ENCODE measurements at regions not wholly inside any gene's neighbourhood (a gene's known extent, or its start where the extent isn't known, plus 50 kb on each side); places are given as distances from the start of the nearest gene placed in this dataset.

DNA sequence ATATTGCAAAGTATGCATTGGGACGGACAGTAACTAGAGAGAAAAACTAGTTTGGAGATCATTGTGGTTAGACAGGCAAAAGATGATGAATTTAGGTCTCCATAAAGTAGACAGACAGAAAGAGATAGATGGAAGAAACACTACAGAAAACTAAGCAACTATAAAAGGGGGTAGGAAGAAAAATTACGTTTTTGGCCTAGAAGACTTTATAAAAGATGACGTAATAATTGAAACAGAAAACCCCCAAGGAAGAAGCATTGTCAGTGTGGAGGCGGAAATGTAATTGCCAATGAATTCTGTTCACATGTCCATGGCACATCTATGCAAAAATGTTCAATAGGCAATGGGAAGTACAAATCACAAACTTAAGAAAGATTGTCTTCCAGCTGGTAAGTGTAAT, 1211.5 kb upstream of the ZEB2 start:
- no peak for DNase-seq (ENCODE audit: low read depth, low spot score)

DNA sequence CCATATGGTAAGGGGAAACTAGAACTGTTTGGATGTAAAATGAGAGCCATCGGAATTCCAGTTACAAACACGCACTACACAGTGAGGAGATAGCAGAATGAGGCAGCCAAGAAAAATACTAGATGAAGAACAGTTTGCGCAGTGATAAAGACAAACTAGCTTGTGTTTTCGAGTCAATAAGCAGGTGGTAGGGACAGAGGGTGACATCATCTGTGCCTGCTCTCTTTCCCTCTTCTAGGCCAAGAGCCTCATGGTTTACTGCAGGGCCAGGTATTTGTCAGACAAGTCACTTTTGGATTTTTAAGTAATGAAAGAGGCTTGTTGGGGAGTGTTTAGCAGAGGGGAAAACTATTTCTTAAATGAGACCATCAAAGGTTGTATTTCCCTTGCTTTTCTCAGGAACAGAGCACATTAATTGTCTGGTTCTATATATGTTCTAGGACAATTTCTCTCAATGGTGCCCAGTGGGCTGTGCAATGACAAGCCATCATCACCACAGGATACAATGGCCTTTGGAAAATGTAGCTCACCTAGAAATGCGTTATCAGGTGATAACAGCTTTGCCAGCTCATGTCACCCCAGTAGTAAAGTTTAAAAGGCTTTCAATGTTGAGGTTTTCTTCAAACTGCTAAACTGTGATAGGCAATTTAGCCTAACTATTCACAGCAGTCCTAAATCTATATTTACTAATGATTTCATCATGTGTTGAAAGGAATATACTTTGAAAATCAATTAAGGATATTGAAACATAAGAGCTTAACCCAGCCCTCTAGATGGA, 1210.3 kb upstream of the ZEB2 start:
- no peak for DNase-seq (ENCODE audit: low read depth, low spot score)

DNA sequence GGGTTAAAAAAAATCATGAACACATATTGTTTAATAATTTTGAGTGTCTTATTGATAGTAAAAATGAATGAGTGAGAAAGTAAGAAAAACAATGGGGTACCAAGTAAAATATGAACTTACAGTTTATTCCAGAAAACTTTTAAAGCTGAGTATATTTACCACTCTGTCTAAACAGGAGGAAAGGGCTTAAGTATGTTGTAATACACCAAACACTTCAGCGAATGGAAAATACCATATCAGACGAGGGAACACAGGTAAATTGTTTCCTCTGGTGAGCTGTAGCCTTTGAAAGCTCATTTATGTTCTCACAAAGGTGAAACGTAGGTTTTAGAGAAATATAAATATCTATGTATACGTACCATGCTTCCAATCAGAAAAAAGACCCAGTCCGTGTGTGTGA, 1209.6 kb upstream of the ZEB2 start:
- DNase-seq (ENCODE audit: low read depth, low spot score) = no peak

DNA sequence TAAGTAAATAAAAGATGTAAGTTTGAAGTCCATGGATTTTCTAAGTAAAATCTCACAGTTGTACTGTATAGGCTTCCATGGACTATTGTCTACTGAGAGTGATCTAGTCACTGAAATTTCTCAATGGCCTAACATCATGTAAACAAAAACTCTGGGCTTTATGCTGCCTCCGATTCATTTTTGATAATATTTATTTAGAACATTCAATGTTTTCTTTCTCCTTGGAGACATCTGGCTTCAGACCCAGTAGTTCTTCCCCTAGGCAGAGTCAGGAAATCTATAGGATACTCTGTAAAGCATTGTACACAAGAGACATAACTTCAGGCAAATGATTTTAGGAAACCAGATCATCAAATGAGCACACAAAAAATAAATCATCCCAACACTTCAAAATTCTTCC, 1208.6 kb upstream of the ZEB2 start:
- no peak for DNase-seq (ENCODE audit: low read depth, low spot score)

DNA sequence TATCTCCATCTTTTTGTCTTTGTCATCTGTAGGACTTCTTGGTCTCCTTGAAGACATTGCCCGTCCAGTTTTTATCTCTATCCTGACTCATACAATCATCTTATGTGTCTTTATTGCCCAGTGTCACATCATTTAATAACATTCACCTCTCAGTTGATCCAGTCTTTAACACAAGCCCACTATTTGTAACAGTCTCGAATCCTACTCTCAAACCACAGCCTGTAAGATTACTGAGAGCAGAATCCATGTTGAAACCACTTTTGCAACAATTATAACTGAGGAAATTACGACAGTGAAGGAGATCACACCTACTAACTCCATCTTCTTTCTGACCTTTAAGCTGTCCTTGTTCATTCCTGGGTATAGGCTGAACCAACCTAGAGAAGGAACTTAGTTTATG, 1206.0 kb upstream of the ZEB2 start:
- no peak for DNase-seq (ENCODE audit: low read depth, low spot score)

DNA sequence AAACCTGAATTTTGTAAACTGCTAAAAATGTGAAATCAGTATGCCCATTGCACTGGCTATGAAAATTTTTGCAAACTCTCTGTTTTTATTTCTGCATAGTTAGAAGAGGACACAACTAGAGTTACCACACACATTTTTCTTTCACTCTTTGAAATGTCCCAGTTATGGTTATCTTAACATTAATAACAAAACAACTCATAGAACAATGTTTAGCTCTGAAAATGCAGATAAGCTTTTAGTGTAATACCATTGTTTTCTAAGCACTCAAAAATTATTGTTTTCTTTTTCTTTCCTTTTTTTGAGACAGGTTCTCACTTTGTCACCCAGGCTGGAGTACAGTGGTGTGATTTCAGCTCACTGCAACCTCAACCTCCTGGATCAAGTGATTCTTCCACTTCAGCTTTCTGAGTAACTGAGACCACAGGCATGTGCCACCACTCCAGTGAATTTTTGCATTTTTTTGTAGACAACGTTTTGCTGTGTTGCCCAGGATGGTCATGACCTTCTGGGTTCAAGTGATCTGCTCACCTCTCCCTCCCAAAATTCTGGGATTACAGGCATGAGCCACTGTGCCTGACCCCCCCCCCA, 1204.5 kb upstream of the ZEB2 start:
- DNase-seq (ENCODE audit: low read depth, low spot score) = no peak

DNA sequence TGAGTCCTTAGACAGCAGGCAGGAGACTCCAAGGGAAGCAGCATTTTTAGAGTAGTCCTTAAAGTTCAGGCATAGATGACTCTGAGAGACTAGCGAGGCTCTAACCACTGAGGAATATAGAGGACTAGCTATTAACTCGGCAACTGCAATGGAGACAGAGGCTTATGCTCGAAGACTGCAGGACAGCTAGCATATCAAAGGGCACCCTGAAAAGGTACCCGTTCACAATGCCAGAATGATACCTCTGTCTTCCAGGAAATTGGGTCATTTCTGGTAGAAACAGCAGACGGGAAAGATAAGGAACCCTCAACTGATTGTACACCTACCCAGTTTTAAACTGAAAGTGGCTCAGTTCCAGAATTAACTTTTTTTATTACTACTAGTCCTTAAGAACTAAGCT, 1204.0 kb upstream of the ZEB2 start:
- DNase-seq (ENCODE audit: low read depth, low spot score) = no peak

DNA sequence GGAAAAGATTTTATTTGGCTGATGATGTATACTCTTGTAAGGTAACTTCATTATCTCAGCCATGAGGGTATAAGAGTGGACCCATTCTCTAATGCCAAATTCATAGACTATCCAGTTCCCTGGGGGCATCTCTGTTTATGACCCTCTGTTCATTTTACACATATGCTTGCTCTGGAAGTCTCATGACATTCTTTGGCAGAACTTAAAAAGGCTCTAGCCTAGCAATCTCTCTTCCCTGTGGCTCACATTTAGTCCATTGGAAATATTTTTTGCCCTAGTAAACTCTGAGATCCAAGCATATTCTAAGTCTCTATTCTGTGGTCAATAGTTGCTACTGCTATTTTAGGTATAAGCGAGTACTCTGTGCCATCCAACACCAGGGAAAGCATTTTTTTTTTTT, 1201.8 kb upstream of the ZEB2 start:
- DNase-seq (ENCODE audit: low read depth, low spot score) = no peak

DNA sequence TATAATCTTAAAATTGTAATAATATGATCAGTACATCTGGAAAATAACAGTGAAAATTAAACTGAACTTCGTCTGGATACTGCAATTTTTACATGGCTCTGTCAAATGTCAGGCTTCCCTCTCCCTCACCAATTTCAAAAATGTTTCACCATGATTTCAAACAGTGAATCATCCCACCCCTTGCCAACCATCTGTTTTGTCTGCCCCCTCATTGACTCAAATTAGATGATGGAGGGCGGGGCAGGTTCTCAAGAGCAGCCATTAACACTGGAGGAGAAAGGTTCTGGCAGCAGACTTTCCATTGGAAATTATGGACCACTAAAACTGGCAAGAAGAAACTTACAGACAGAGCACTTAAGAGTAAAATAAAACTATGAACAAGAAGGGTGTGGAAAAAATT, 1195.7 kb upstream of the ZEB2 start:
- no peak for DNase-seq (ENCODE audit: low read depth, low spot score)

DNA sequence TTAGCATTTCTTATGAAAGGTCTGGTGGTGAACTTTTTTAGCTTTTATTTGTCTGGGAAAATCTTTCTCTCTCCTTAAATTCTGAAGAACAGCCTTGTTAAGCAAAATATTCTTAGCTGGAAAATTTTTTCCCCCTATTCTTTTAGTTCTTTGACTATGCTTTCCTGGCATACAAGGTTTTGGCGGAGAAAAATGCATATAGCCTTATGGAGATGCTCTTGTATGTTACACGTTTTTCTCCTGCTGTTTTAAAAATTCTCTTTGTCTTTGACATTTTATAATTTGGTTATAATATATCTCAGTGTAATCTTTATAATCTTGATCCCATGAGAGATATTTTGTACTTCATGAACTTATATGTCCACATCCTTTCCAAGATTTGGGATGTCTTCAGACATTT, 1190.4 kb upstream of the ZEB2 start:
- no peak for DNase-seq (ENCODE audit: low read depth, low spot score)

DNA sequence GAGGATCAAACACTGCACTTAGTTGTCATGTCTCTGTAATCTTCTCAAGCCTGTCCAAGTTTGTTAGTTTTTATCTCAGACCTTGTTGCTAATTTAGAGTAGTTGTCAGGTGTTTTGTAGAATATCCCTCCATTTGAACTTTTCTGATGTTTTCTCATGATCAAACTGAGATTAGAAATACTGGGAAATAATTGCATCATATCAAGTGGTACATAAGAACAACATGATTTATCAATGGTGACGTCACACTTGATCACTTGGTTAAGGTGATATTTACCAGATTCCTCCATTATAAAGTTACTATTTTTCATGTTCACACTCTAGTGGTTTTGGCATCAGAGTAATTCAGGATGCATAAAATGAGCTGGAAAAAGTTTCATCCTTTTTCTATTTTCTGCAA, 1182.4 kb upstream of the ZEB2 start:
- no peak for DNase-seq (ENCODE audit: low read depth, low spot score)

DNA sequence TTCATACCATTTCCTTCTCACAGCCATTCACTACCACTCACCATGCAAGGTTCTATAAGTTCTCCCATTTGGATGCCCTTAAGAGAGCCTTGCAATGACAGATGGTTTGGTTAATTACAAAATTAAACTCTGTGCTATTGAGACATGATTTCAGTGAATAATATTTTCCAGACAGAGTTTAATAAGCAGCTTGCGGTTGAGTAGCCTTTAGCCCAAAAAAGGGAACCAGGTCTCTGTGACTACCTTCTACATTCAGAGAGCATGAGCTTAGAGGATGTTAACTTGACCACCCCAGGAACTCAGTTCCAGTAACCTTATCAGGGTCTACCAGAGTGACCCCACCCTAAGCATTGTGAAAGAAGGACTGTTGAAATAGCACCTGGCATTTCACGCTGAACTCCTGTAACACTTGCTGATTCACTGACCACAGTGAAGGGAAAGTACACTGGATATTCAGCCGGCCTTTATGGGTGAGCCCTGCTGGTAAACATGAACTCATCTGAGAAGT, 1173.1 kb upstream of the ZEB2 start:
- DNase-seq (ENCODE audit: low read depth, low spot score) = no peak

DNA sequence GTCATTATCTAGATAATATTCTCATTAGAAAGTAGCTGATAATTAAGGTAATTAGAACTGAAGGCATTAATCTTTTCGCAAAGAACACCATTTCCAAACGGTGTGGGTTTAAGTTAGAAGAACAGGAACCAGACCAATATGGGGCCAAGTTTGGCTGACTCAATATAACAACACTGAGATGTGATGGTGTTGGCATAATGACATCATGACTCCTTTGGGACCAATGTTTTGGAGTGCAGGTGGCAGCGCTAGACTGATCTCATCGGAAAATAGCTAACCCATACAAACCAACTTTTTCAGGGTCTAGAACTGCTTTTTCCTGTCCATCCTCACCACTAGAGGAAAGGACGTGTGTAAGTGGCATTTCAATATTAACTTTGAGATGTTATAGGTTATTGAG, 1171.7 kb upstream of the ZEB2 start:
- DNase-seq (ENCODE audit: low read depth, low spot score) = no peak

DNA sequence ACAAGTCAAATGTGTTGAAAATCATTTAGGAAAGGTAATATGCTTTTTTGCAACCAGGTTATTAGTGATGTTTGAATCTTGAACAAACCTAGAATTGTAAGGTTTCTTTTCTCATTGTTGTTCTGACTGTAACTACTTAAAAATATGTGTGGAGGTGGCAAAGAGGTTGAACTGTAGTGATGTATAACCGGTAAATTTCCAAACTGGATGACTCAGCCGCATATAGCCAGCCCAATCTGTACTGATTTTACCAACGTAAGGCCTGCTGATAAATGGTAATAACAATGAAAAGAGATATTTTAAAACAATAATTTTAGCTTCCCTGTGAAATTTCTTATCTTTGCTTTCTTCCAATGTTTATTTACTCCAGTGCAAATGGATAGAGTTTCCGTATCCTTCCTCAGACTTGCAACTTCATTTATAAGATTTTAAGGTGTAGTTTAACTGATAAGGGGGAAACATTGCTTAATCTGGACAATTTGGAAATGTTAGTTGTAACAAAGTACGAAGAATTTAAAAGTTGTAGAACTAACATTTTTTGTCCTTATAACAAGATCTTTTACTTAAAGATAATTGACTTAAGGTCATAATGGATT, 1170.4 kb upstream of the ZEB2 start:
- DNase-seq (ENCODE audit: low read depth, low spot score) = no peak

DNA sequence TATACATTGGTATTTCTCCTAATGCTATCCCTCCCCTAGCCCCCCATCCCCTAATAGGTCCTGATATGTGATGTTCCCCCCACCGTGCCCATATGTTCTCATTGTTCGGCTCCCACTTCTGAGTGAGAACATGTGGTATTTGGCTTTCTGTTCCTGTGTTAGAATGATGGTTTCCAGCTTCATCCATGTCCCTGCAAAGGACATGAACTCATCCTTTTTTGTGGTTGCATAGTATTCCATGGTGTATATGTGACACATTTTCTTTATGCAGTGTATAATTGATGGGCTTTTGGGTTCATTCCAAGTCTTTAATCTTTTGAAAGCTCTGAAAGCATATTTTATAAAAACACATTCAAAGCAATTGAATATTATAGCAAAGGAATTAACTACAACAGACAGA, 1169.4 kb upstream of the ZEB2 start:
- no peak for DNase-seq (ENCODE audit: low read depth, low spot score)

DNA sequence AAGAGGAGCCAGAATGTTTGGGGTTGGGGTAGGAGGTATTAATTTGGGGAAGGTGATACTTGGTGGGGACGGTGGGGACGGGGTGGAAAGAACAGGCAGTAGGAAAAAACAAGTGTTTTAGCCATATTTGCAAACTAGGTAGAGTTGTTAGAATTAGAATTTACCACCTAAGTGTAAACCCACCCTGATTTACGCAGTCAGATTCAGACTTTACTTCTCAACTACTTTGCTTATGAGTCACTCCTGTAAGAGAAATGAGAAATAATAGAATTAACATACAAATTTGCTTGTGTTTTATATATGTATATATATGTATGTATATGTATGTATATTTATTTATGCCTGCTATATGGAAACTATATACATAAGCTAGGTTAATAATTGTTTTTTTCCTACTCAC, 1168.2 kb upstream of the ZEB2 start:
- DNase-seq (ENCODE audit: low read depth, low spot score) = no peak

DNA sequence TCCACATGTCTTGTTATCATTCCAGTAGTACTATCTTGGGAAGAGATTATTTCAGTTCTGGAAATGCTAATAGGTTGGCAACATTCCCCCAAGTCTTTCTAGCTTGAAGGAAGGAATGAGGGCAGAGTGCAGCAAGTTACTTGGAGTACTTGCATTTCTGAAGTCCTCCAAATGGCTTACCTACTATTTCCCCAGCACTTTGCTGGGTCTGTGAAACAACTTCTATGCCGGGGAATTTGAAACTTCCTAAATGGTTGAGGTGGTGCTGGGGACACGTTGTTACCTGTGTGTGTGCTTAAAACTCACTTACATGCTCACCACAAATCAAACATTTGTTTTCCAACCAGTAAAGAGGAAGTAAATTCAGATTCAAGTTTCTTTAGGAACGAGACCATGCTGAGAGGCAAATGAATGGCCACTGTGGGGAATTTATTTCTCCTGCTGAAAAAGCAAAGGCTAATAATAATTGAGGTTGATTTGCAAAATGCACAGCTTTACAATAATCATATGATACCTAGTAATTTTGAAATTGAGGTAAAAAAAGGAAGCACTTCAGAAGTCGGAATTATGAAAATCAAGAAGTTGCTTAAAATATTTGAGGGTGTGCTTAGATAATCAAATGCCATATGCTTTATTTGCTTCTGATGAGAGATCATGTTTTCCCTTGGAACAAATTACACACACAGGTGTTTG, 1167.7 kb upstream of the ZEB2 start:
- no peak for DNase-seq (ENCODE audit: low read depth, low spot score)

DNA sequence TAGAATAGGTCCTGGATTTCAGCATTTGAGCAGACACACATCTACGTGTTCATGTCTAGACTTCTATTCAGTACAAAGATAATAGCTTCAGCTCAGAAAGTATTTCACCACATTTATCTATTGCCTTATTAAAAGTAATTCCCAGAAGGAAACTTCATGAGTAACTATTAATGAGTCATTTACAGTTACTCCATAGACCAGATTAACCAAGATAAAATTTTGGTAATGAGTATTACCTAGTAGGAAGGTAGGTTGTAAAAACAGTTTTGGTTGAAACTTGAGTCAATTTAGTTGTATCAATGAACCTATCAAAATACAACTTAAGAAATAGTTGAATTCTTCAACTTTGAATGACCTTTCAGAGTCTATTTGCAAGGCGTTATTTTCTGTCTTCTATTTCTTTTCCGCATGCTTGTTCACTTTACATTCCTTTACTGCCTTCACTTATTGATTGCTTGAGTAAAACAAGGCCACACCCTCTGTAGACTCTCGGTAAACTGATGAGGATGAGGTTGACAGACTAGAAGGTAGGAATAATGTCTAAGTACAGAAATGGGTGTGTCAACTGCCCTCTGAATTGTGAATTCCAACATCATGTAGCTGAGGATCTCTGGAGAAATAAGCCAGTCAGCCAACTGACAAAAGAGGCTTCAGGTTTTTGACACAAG, 1165.6 kb upstream of the ZEB2 start:
- no peak for DNase-seq (ENCODE audit: low read depth, low spot score)

DNA sequence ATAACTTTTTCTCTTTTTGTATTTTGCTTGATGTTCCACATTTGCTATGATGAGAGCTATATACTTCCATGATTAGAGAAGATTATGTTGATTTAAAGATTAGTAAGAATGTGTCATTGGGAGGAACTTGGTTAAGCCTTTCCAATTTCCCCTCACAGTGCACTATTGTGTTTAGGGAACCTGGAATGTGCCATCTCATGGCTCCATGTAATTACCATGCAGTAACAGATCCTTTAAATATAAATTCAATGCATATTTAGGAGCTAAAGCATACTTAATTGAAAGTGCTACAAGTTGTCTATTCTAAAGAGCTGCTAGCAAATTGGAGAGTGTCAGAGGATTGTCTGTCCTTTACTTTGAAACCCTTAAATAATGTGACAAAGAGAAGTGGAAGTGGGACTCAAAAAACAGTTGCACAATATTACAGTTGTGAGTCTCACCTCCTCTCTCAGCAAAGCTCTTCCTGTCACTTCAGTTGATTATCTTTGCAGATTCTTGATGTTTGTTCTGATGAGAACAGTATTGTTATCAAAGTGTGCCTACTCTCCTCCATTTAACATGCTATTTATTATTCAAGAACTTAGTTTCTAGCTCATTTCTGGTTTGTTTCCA, 1162.7 kb upstream of the ZEB2 start:
- DNase-seq (ENCODE audit: low read depth, low spot score) = no peak

DNA sequence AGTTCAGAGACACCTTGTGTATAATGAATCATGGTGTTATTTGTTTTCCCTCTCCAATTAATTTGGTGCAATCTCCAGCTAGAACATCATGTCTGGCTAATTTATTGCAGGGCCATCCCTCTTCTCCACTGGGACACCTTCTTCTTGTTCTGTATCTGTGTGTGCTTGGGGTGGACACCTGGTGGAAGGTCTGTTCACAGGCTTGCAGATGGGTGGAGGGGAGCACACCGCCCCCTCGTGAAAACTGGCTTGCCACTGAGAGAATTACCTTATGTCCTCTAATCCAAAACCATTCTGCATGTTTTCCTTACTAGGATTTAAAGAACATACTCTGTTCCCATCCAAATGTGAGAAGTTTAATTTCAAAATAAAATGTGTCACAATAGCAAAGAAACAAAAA, 1160.4 kb upstream of the ZEB2 start:
- DNase-seq (ENCODE audit: low read depth, low spot score) = no peak

DNA sequence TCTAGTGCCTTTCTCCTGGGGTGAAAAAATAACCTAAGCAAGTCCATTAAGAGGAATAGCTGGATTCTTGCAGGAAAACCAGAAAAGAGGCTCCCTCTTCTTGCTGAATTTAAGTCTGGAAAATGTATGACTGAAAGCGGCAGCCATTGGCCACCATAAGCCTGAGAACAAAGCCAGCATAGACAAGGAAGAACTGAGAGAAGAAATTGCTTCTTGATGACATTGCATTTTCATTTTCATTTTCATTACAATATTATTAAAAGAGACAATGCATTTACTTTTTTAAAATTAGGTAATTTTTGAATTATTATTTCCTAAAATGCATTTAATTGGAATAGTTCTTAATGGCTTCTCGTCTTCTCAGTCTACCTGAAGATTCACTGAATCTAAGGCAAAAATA, 1157.5 kb upstream of the ZEB2 start:
- DNase-seq (ENCODE audit: low read depth, low spot score) = no peak

DNA sequence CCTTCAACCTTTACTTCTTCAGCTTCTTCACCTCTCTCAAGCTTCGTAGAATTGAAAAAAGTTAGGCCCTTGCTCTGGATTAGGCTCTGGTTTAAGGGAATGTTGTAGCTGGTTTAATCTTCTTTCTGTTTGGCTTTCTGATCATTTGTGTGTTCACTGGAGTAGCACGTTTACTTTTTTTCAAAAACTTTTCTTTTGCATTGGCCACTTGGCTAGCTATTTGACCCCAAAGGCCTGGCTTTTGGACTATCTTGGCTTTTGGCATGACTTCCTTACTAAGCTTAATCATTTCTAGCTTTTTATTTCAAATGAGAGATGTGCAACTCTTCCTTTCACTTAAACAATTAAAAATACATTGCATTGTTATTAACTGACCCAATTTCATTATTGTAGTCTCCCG, 1154.8 kb upstream of the ZEB2 start:
- no peak for DNase-seq (ENCODE audit: low read depth, low spot score)
